GM12878 (cell line): ENCODE measurements at regions not wholly inside any gene's neighbourhood (a gene's known extent, or its start where the extent isn't known, plus 50 kb on each side); places are given as distances from the start of the nearest gene placed in this dataset.
"Not testable (repeated sequence)": the region's sequence is repeated elsewhere in the genome, so short reads cannot be mapped to it uniquely, and the experiment has no call there.

ENCODE experiments used
- ATAC-seq: fragments of 200-7000 bp; cut with Tn5 transposase; 3 replicates; pipeline ENCODE4 v1.9.1; 2020; ENCODE audit warnings: mild to moderate bottlenecking, moderate library complexity
- BruUV-seq: library from RNA; stranded (reverse); fragments of 400-500 nt; replicated peaks from 2 replicates; lab custom pipeline; 2021; lab: Mats Ljungman, UMichigan
- CTCF ChIA-PET: fragments of 300-600 bp; sonication (Branson Sonifier 250); formaldehyde crosslinking; extraction: SDS; loops from one replicate; lab custom pipeline; 2021; ENCODE audit warnings: inconsistent platforms; lab: Yijun Ruan, JAX
- POLR2A ChIA-PET: fragments of 350-600 bp; formaldehyde crosslinking; extraction: SDS; loops from one replicate; lab custom pipeline; 2021; ENCODE audit warnings: inconsistent platforms; lab: Charles Lee
- RAD21 ChIA-PET: fragments of 300-600 bp; sonication (Branson Sonifier 250); formaldehyde crosslinking; loops from one replicate; lab custom pipeline; 2023; ENCODE audit warnings: antibody characterized with exemption; ENCODE audit not compliant: unreplicated experiment; lab: Charles Lee
- SMC1A ChIA-PET: fragments of 300-600 bp; sonication (Branson Sonifier 250); formaldehyde crosslinking; loops from one replicate; lab custom pipeline; 2023; ENCODE audit not compliant: unreplicated experiment, uncharacterized antibody; lab: Charles Lee
- DNase-seq: peaks from one replicate; pipeline ENCODE4 v3.0.0-alpha.2; 2011; ENCODE audit warnings: low read depth, low spot score
- FAIRE-seq: peaks from 3 replicates; lab custom pipeline; 2011; peaks lifted over from hg19 to GRCh38; lab: Jason Lieb, UNC
- H2AFZ ChIP-seq: 2 replicates; pipeline ENCODE4 v1.6.0; 2011; ENCODE audit warnings: low read depth, low read length, control low read depth; ENCODE audit not compliant: control insufficient read depth
- H3K27ac ChIP-seq: 2 replicates; pipeline ENCODE4 v1.5.1; 2011; ENCODE audit warnings: control low read depth; ENCODE audit not compliant: control insufficient read depth, insufficient read depth
- H3K27me3 ChIP-seq, 2 experiments: replicated peaks in 1 of 2; 2 replicates each; pipeline versions ENCODE4 v1.6.0 to v1.6.1; 2011; ENCODE audit warnings: low read length in 1 of 2; ENCODE audit not compliant: control insufficient read depth in 2 of 2, insufficient read depth in 2 of 2
- H3K36me3 ChIP-seq, 2 experiments: 2 replicates each; pipeline ENCODE4 v1.5.1; 2011; ENCODE audit warnings: low read length in 1 of 2; ENCODE audit not compliant: control insufficient read depth in 2 of 2, insufficient read depth in 2 of 2
- H3K4me1 ChIP-seq: 2 replicates; pipeline ENCODE4 v1.6.1; 2011; ENCODE audit warnings: mild to moderate bottlenecking, low read length, moderate library complexity, mixed read lengths; ENCODE audit not compliant: control insufficient read depth, insufficient read depth
- H3K4me2 ChIP-seq: 2 replicates; pipeline ENCODE4 v1.6.0; 2011; ENCODE audit warnings: control low read depth; ENCODE audit not compliant: control insufficient read depth, insufficient read depth
- H3K4me3 ChIP-seq: fragments of 200-600 bp; sonication (generic); 2 replicates; pipeline ENCODE4 v1.5.1; 2016
- H3K79me2 ChIP-seq: 2 replicates; pipeline ENCODE4 v1.6.0; 2011; ENCODE audit warnings: low read length; ENCODE audit not compliant: control insufficient read depth, insufficient read depth
- H3K9ac ChIP-seq: 2 replicates; pipeline ENCODE4 v1.8.0; 2011; ENCODE audit warnings: low read length, control low read depth, mixed read lengths; ENCODE audit not compliant: control insufficient read depth, insufficient read depth
- H3K9me3 ChIP-seq: replicated peaks from 3 replicates; pipeline ENCODE4 v1.5.1; 2011; ENCODE audit warnings: mild to moderate bottlenecking, low read length; ENCODE audit not compliant: control insufficient read depth, insufficient read depth
- H4K20me1 ChIP-seq: 2 replicates; pipeline ENCODE4 v1.6.0; 2011; ENCODE audit not compliant: control insufficient read depth, insufficient read depth
- ASH2L ChIP-seq: fragments of 300-600, 200-600 bp; sonication (generic); IDR thresholded peaks from 2 replicates; pipeline ENCODE4 v1.6.1; 2017; ENCODE audit warnings: low read depth, mild to moderate bottlenecking, borderline replicate concordance
- ATF3 ChIP-seq: IDR thresholded peaks from 2 replicates; pipeline ENCODE4 v1.6.1; 2011; ENCODE audit warnings: low read depth, mild to moderate bottlenecking, low read length, moderate library complexity, borderline replicate concordance; ENCODE audit errors: extremely low read depth
- BHLHE40 ChIP-seq, 2 experiments: fragments of 450-650 bp in 1 of 2; IDR thresholded peaks; 2 replicates each; pipeline ENCODE4 v1.6.1; 2011 to 2017; ENCODE audit warnings: low read depth in 2 of 2, borderline replicate concordance in 1 of 2, improper control_type of control experiment in 1 of 2, low read length in 1 of 2, mild to moderate bottlenecking in 1 of 2
- GABPA ChIP-seq: IDR thresholded peaks from 2 replicates; pipeline ENCODE4 v1.6.1; 2014; ENCODE audit warnings: antibody characterized with exemption, low read depth, mild to moderate bottlenecking, inconsistent platforms
- MXI1 ChIP-seq: fragments of 150-350 bp; IDR thresholded peaks from 2 replicates; pipeline ENCODE4 v1.6.1; 2011; ENCODE audit warnings: low read depth, mild to moderate bottlenecking, inconsistent platforms, low read length, improper control_type of control experiment
- PBX3 ChIP-seq: IDR thresholded peaks from 2 replicates; pipeline ENCODE4 v1.6.1; 2011; ENCODE audit warnings: mild to moderate bottlenecking, low read depth, low read length, moderate library complexity; ENCODE audit not compliant: insufficient replicate concordance
- RAD21 ChIP-seq: IDR thresholded peaks from 2 replicates; pipeline ENCODE4 v1.6.1; 2011; ENCODE audit warnings: mild to moderate bottlenecking, low read depth, low read length, moderate library complexity; ENCODE audit not compliant: insufficient read depth
- REST ChIP-seq: IDR thresholded peaks from 2 replicates; pipeline ENCODE4 v1.6.1; 2012; ENCODE audit warnings: mild to moderate bottlenecking, low read depth, low read length
- SIX5 ChIP-seq: IDR thresholded peaks from 2 replicates; pipeline ENCODE4 v1.6.1; 2011; ENCODE audit warnings: mild to moderate bottlenecking, low read depth, low read length, moderate library complexity; ENCODE audit not compliant: severe bottlenecking
- TARDBP ChIP-seq: IDR thresholded peaks from 2 replicates; pipeline ENCODE4 v1.6.1; 2016; ENCODE audit warnings: borderline replicate concordance
- ZBED1 ChIP-seq: IDR thresholded peaks from 2 replicates; pipeline ENCODE4 v1.6.1; 2016; ENCODE audit warnings: borderline replicate concordance
- WGBS: methylation state at CpG from one replicate; pipeline ENCODE4 v1.1.6; 2016; ENCODE audit warnings: low lambda C conversion rate; ENCODE audit not compliant: insufficient replicate concordance, insufficient coverage; ENCODE audit errors: missing lambda C conversion rate; 5-methylcytosine and 5-hydroxymethylcytosine counted together
- in situ Hi-C: fragments of 300-500 bp; cut with MboI; formaldehyde crosslinking; loops from 9 replicates; pipeline ENCODE4 v1.14.3; 2018; ENCODE audit warnings: mixed read lengths
- intact Hi-C: fragments of 100-400 bp; cut with micrococcal nuclease; formaldehyde crosslinking; loops from one replicate; pipeline ENCODE4 v1.14.2; 2022; ENCODE audit not compliant: unreplicated experiment

GRCh38 chr3:6492306-6492705 lies 368.6 kb upstream of the GRM7 start:
- TF ChIP-seq ATF3 = no peak
- no peak for TF ChIP-seq RAD21
- no peak for TF ChIP-seq BHLHE40 (IDR thresholded peaks at IDR 0.05; ENCODE audit: borderline replicate concordance in 1 of 2, low read depth in 2 of 2, low read length in 1 of 2)
- no peak for TF ChIP-seq REST
- no peak for TF ChIP-seq SIX5
- TF ChIP-seq PBX3 = no peak
- TF ChIP-seq TARDBP = no peak
- TF ChIP-seq MXI1 = no peak
- TF ChIP-seq ZBED1 = no peak
- no peak for TF ChIP-seq GABPA
- TF ChIP-seq ASH2L = no peak
- ChIA-PET RAD21 (no interaction called here), POLR2A (no interaction called here), CTCF (interaction anchor here (0.8 to 1.3 kb wide), 4 partner anchors 9 to 40 kb away, joined by 3 to 7 read pairs (median 4); no protein-coding TSS in a partner anchor), SMC1A (interaction anchor here (1.4 kb wide), 1 partner anchor 8 kb away, joined by 4 read pairs; no protein-coding TSS in a partner anchor)
- intact Hi-C loops (no loop called here), in situ Hi-C loops (no loop called here)
- FAIRE-seq = no peak
- H3K4me3 ChIP-seq = no peak overlapping the region
- H3K36me3 ChIP-seq = no peaks in the 10 kb centered on the region
- no peak overlapping the region for H2AFZ ChIP-seq
- H3K9me3 ChIP-seq = no peaks in the 10 kb centered on the region; the same call in 2 of the 3 replicates
- DNase-seq = no peak
- no peak overlapping the region for H3K27ac ChIP-seq
- no peak overlapping the region for H3K9ac ChIP-seq
- no peaks in the 10 kb centered on the region for H3K27me3 ChIP-seq
- no peaks in the 10 kb centered on the region for H3K79me2 ChIP-seq
- no peaks in the 10 kb centered on the region for H4K20me1 ChIP-seq
- no peak for ATAC-seq
- 0% methylated on average over 1 of the region's 1 CpG for WGBS
- no TSS peak for BruUV-seq
- no peak overlapping the region for H3K4me2 ChIP-seq
- no peaks in the 10 kb centered on the region for H3K4me1 ChIP-seq

- in situ Hi-C loops, intact Hi-C loops, BruUV-seq, H3K4me1 ChIP-seq, CTCF ChIA-PET, H3K4me3 ChIP-seq, SMC1A ChIA-PET, H3K27ac ChIP-seq, H3K79me2 ChIP-seq, POLR2A ChIA-PET, H2AFZ ChIP-seq, ATAC-seq, H4K20me1 ChIP-seq, H3K27me3 ChIP-seq, H3K4me2 ChIP-seq, H3K9ac ChIP-seq, H3K9me3 ChIP-seq, H3K36me3 ChIP-seq, DNase-seq, FAIRE-seq, RAD21 ChIA-PET: not testable (repeated sequence)
- WGBS = 49% methylated on average over 4 of the region's 4 CpGs
These were observed 362.0 kb upstream of the GRM7 start for GRCh38 chr3:6498944-6499343.
